Smooth muscle cell (in vitro differentiated cells): ENCODE measurements at regions not wholly inside any gene's neighbourhood (a gene's known extent, or its start where the extent isn't known, plus 50 kb on each side); places are given as distances from the start of the nearest gene placed in this dataset.

Source experiments
- DNase-seq: peaks from one replicate; lab custom pipeline; 2025; ENCODE audit not compliant: unreplicated experiment; lab: John Stamatoyannopoulos, UW
- H2AFZ ChIP-seq: fragments of 200-600 bp; sonication (generic); 2 replicates; pipeline ENCODE4 v1.6.0; 2016; ENCODE audit warnings: antibody characterized with exemption, low read depth, mild to moderate bottlenecking
- H3F3A ChIP-seq: fragments of 200-600 bp; sonication (generic); 2 replicates; pipeline ENCODE4 v1.6.0; 2017; ENCODE audit warnings: antibody characterized with exemption, low read depth
- H3K27ac ChIP-seq: fragments of 200-600 bp; sonication (generic); 2 replicates; pipeline ENCODE4 v1.5.1; 2016; ENCODE audit warnings: low read depth, mild to moderate bottlenecking
- H3K27me3 ChIP-seq: fragments of 200-600 bp; sonication (generic); 2 replicates; pipeline ENCODE4 v1.6.1; 2016; ENCODE audit warnings: low read depth, mild to moderate bottlenecking
- H3K36me3 ChIP-seq: fragments of 200-600 bp; sonication (generic); 2 replicates; pipeline ENCODE4 v1.5.1; 2016; ENCODE audit warnings: low read depth
- H3K4me1 ChIP-seq: fragments of 200-600 bp; sonication (generic); 2 replicates; pipeline ENCODE4 v1.5.1; 2016; ENCODE audit warnings: low read depth
- H3K4me2 ChIP-seq: fragments of 200-600 bp; sonication (generic); 2 replicates; pipeline ENCODE4 v1.6.0; 2016; ENCODE audit warnings: mild to moderate bottlenecking
- H3K4me3 ChIP-seq: fragments of 200-600 bp; sonication (generic); 2 replicates; pipeline ENCODE4 v1.5.1; 2016; ENCODE audit warnings: mild to moderate bottlenecking
- H3K79me2 ChIP-seq: fragments of 200-600 bp; sonication (generic); 2 replicates; pipeline ENCODE4 v1.6.0; 2016; ENCODE audit warnings: low read depth, mild to moderate bottlenecking
- H3K9ac ChIP-seq: fragments of 200-600 bp; sonication (generic); 2 replicates; pipeline ENCODE4 v1.6.0; 2016; ENCODE audit warnings: low read depth
- H3K9me3 ChIP-seq: fragments of 200-600 bp; sonication (generic); replicated peaks from 2 replicates; pipeline ENCODE4 v1.5.1; 2016; ENCODE audit warnings: low read depth
- H4K20me1 ChIP-seq: fragments of 200-600 bp; sonication (generic); 2 replicates; pipeline ENCODE4 v1.6.0; 2016; ENCODE audit warnings: low read depth
- CTCF ChIP-seq: fragments of 200-600 bp; sonication (generic); IDR thresholded peaks from 2 replicates; pipeline ENCODE4 v1.5.1; 2017; ENCODE audit warnings: borderline replicate concordance, mild to moderate bottlenecking, antibody characterized with exemption; ENCODE audit not compliant: insufficient read depth, poor library complexity, severe bottlenecking
- WGBS: methylation state at CpG from one replicate; pipeline ENCODE4 v1.1.7; 2016; ENCODE audit warnings: low lambda C conversion rate; 5-methylcytosine and 5-hydroxymethylcytosine counted together

GRCh38 chr2:53505826-53506225, 261.8 kb upstream of the CHAC2 start:
- Histone ChIP-seq H3K27ac (peak overlapping the region; percentile 33), H3K9me3 (no peaks in the 10 kb centered on the region), H3K4me3 (no peak overlapping the region), H3K79me2 (no peaks in the 10 kb centered on the region), H3K4me2 (no peak overlapping the region), H3K36me3 (no peaks in the 10 kb centered on the region), H3K9ac (no peak overlapping the region), H2AFZ (no peak overlapping the region), H3K4me1 (peaks cover 5% of the 10 kb centered on the region), H4K20me1 (no peaks in the 10 kb centered on the region), H3F3A (no peaks in the 10 kb centered on the region), H3K27me3 (no peaks in the 10 kb centered on the region)
- DNase-seq = no peak
- 67% methylated on average over 3 of the region's 3 CpGs for WGBS
- TF ChIP-seq CTCF = no peak

GRCh38 chr2:53504507-53504906, 263.1 kb upstream of the CHAC2 start:
- no peak for DNase-seq
- no peaks in the 10 kb centered on the region for H4K20me1 ChIP-seq
- H3K4me1 ChIP-seq = peaks cover 5% of the 10 kb centered on the region
- H3F3A ChIP-seq = no peaks in the 10 kb centered on the region
- TF ChIP-seq CTCF = no peak
- H3K79me2 ChIP-seq = no peaks in the 10 kb centered on the region
- no peaks in the 10 kb centered on the region for H3K27me3 ChIP-seq
- no peak overlapping the region for H2AFZ ChIP-seq
- no peaks in the 10 kb centered on the region for H3K36me3 ChIP-seq
- H3K27ac ChIP-seq = no peak overlapping the region
- no peaks in the 10 kb centered on the region for H3K9me3 ChIP-seq
- 65% methylated on average over 3 of the region's 3 CpGs for WGBS
- H3K9ac ChIP-seq = no peak overlapping the region
- no peak overlapping the region for H3K4me2 ChIP-seq
- H3K4me3 ChIP-seq = no peak overlapping the region

GRCh38 chr2:53500181-53500580, 267.4 kb upstream of the CHAC2 start:
- H3K4me2 ChIP-seq = no peak overlapping the region
- no peaks in the 10 kb centered on the region for H3K36me3 ChIP-seq
- H3K9ac ChIP-seq = no peak overlapping the region
- H3F3A ChIP-seq = no peaks in the 10 kb centered on the region
- no peaks in the 10 kb centered on the region for H3K4me1 ChIP-seq
- TF ChIP-seq CTCF = no peak
- H4K20me1 ChIP-seq = no peaks in the 10 kb centered on the region
- no peaks in the 10 kb centered on the region for H3K79me2 ChIP-seq
- 96% methylated on average over 4 of the region's 4 CpGs for WGBS
- DNase-seq = no peak
- H3K9me3 ChIP-seq = no peaks in the 10 kb centered on the region
- no peak overlapping the region for H3K4me3 ChIP-seq
- no peak overlapping the region for H2AFZ ChIP-seq
- H3K27ac ChIP-seq = no peak overlapping the region
- no peaks in the 10 kb centered on the region for H3K27me3 ChIP-seq

GRCh38 chr2:53498210-53498609, 269.4 kb upstream of the CHAC2 start:
- H3K4me2 ChIP-seq = no peak overlapping the region
- no peaks in the 10 kb centered on the region for H3K4me1 ChIP-seq
- no peak overlapping the region for H3K27ac ChIP-seq
- H3K4me3 ChIP-seq = no peak overlapping the region
- no peak for TF ChIP-seq CTCF
- H3K36me3 ChIP-seq = no peaks in the 10 kb centered on the region
- H3F3A ChIP-seq = no peaks in the 10 kb centered on the region
- H2AFZ ChIP-seq = no peak overlapping the region
- H3K27me3 ChIP-seq = no peaks in the 10 kb centered on the region
- H3K9ac ChIP-seq = no peak overlapping the region
- no peaks in the 10 kb centered on the region for H3K79me2 ChIP-seq
- DNase-seq = no peak
- 100% methylated on average over 1 of the region's 1 CpG for WGBS
- no peaks in the 10 kb centered on the region for H3K9me3 ChIP-seq
- no peaks in the 10 kb centered on the region for H4K20me1 ChIP-seq
